GF-D8 (cell line): ENCODE measurements at regions not wholly inside any gene's neighbourhood (a gene's known extent, or its start where the extent isn't known, plus 50 kb on each side); places are given as distances from the start of the nearest gene placed in this dataset.

Experiments
- DNase-seq: peaks from one replicate; lab custom pipeline; 2025; lab: John Stamatoyannopoulos, UW

GRCh38 chr10:36375107-36375506 is 733.0 kb upstream of the FZD8 start:
- no peak for DNase-seq

GRCh38 chr10:36373424-36374096 is 731.5 kb upstream of the FZD8 start:
- DNase-seq: no peak

DNA sequence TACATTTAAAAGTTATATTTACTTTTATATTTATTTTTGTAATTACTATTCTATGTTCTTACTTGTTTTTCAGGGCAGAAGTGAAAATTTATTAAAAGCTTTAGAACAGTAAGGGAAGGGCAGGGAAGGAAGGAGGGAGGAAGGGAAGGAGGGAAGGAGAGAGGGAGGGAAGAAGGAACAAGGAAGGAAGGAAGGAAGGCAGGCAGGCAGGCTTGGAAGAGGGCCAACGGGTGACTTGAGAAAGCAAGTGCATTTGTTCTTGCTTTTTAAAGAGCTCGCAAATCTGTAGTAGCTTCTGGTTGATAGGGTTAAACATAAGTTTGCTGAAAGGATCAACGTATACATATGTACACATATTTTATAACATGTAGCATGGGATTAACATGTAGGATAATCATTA is 725.3 kb upstream of the FZD8 start:
- no peak for DNase-seq

- no peak for DNase-seq
These were observed 724.7 kb upstream of the FZD8 start for GRCh38 chr10:36366843-36367242.

GRCh38 chr10:36366065-36366464 is 724.0 kb upstream of the FZD8 start:
- DNase-seq: no peak

- no peak for DNase-seq
These were observed 720.2 kb upstream of the FZD8 start for GRCh38 chr10:36362257-36362656.

DNA sequence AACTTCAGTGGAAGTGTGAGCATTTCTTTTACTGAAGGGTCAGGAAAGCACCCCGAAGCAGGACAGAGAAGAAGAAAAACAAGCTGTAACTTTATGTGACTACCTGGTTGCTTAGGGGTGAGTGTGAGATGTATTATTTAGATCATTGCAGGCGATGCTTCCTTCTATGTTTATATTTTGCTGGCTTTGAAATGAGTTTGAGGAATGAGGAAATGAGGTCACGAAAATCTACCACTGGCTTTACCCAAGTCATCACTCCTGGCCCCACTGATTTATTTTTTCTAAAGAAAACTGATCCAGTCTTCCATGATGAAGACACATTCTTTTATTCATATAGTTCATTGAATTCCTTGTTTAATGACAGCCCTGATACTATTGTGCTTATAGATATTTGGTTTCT is 716.6 kb upstream of the FZD8 start:
- DNase-seq: no peak

GRCh38 chr10:36354633-36355032 is 712.5 kb upstream of the FZD8 start:
- no peak for DNase-seq

DNA sequence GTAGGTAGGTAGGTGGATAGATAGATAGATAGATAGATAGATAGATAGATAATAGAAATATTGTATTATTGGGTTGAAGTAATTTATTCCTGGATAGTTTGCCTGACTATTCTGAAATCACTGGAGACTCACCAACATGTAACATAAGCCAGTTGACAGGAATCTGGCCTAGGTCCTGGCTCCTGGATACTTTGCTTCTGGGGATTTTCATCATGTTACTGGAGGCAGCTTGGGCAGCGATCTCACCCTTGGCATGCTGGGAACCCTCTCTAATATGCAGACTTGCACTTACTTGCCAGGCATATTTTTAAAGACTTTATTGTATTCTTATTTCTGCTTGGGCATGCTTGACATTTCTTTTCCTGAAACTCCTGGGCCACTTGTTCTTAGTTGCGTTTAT is 709.1 kb upstream of the FZD8 start:
- DNase-seq: no peak

DNA sequence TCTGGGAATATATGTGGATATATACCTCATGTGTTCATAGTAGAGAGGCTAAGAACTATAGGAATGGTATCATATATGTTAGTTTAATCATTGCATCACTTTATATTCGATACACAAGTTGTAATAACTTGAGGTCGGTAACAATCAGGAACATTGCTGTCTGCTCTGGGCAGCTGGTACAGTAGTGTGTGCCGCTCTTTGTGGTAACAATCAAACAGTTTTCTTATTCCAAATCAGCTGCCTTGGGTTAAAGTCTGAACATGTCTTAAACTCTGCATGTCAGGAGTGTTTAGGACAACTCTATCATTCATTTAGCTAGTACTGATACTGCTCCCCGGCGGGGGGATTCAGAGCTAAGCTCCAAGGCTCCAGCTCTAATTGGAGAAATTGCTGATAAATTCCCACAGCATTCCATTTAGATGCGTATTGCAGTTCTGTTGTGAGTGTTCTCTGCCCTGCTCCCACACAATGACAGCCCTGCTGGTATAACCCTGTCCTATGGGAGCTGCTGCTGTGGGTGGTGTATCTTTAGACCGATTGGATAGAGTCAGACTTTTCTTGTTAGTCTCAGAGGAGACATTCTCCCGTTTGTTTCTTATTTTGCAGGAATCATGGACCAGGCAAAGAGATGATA is 707.5 kb upstream of the FZD8 start:
- DNase-seq: no peak

GRCh38 chr10:36345807-36346206 is 703.7 kb upstream of the FZD8 start:
- no peak for DNase-seq

- no peak for DNase-seq
These were observed 703.1 kb upstream of the FZD8 start for GRCh38 chr10:36345175-36345533.

- DNase-seq: no peak
These were observed 702.4 kb upstream of the FZD8 start for GRCh38 chr10:36344240-36345174.

DNA sequence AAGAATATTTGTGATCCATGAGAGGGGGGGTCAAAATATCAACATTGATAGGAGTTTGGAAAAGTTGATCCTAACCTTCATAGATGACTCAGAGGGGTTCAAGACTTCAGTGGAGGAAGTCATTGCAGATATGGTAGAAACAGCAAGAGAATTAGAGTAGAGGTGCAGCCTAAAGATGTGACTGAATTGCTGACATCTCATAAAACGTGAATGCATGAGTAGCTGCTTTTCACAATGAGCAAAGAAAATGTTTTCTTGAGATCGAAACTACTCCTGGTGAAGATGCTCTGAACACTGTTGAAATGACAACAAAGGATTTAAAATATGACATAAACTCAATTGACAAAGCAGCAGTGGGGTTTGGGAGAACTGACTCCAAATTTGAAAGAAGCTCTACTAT is 700.7 kb upstream of the FZD8 start:
- DNase-seq: no peak

- no peak for DNase-seq
These were observed 699.4 kb upstream of the FZD8 start for GRCh38 chr10:36341471-36341870.

- no peak for DNase-seq
These were observed 694.2 kb upstream of the FZD8 start for GRCh38 chr10:36336315-36336714.

DNA sequence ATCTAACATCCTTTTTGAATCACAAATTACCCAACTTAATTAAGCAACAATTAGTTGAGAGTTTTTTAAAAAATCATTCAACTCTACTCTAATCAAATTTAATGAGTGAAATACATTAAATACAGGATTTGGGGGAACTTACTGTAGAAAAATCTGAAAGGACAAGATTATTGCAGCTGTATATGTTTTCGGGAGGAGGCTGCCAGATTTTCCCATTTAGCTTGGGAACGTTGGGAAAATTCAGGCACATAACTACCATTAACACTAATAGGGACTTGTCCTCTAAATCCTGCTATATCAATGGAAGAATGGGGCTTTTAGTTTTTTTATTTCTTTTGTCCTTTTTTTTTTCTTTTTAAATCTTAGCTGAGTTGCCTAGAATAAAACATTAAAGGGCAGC is 691.4 kb upstream of the FZD8 start:
- DNase-seq: no peak

- no peak for DNase-seq
These were observed 690.8 kb upstream of the FZD8 start for GRCh38 chr10:36332926-36333325.

DNA sequence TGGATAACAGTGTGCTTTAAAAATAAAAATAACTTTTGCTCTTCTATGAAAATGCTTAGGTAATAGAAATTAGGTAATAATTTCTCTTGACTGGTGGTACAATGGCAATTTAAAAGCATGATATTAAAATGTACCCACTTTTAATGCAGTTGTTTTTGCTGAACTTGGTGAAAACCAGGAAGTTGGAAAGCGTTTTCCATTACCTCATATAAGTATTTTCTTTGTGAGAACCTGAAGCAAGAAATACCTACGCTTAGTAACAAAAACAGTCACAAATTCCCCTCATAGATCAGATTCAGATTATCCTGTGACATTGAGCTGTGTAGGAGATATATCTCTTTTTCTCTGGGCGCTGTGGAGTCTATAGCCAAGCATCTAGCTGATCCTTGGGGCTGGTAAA is 689.0 kb upstream of the FZD8 start:
- no peak for DNase-seq

- no peak for DNase-seq
These were observed 683.7 kb upstream of the FZD8 start for GRCh38 chr10:36325815-36326214.

DNA sequence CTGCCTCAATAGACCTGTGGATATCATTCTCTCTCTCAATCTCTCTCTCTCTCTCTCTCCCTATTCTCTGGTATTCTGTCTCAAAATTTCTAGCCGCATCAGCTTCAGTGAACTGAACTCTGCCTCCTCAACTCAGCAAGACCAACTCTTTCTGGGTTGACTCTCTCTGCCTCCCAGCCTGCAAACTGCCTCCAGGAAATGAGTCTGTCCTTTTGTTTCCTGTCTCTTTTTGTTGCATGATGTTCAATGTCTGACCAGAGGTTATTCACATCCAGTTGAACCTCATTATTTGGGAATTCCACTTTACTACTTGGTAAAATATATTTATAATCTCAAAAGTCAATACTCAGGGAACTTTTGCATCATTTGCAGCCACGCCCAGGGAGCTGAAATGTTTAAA is 682.7 kb upstream of the FZD8 start:
- DNase-seq: no peak

- DNase-seq: no peak
These were observed 671.0 kb upstream of the FZD8 start for GRCh38 chr10:36313142-36313541.

DNA sequence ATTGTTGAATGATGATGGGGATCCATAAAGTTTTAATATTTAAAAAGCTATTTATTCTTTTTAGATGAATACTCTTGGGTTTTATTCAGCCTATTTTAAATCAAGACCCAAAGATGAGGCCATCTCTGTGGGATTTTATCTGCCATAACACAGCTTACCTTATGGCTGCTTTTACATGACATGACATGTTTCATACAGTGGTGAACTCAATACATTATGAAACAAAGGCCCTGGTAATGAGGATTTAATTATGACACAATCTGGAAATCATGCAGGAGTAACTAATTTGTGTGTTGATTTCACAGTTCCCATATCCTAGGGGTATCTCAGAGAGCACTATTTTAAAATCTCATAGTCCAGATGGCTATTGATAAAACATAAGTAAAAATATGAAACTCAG is 661.8 kb upstream of the FZD8 start:
- DNase-seq: no peak
